ENCODE measurements at regions not wholly inside any gene's neighbourhood (a gene's known extent, or its start where the extent isn't known, plus 50 kb on each side); places are given as distances from the start of the nearest gene placed in this dataset.

- TF ChIP-seq, protein P1, sequence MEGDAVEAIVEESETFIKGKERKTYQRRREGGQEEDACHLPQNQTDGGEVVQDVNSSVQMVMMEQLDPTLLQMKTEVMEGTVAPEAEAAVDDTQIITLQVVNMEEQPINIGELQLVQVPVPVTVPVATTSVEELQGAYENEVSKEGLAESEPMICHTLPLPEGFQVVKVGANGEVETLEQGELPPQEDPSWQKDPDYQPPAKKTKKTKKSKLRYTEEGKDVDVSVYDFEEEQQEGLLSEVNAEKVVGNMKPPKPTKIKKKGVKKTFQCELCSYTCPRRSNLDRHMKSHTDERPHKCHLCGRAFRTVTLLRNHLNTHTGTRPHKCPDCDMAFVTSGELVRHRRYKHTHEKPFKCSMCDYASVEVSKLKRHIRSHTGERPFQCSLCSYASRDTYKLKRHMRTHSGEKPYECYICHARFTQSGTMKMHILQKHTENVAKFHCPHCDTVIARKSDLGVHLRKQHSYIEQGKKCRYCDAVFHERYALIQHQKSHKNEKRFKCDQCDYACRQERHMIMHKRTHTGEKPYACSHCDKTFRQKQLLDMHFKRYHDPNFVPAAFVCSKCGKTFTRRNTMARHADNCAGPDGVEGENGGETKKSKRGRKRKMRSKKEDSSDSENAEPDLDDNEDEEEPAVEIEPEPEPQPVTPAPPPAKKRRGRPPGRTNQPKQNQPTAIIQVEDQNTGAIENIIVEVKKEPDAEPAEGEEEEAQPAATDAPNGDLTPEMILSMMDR (IDR thresholded peaks at IDR 0.05), result no peak
- no peak for TF ChIP-seq POLR2A (IDR thresholded peaks at IDR 0.05)
These were observed 111.8 kb downstream of the BARX1 start for GRCh38 chr9:93843396-93843795.
